GM12865 (cell line): ENCODE measurements at regions not wholly inside any gene's neighbourhood (a gene's known extent, or its start where the extent isn't known, plus 50 kb on each side); places are given as distances from the start of the nearest gene placed in this dataset.
"Not testable (repeated sequence)": the region's sequence is repeated elsewhere in the genome, so short reads cannot be mapped to it uniquely, and the experiment has no call there.

ENCODE experiments used
- DNase-seq: peaks from one replicate; pipeline ENCODE4 v3.0.0; 2010; ENCODE audit warnings: low read depth
- H3K4me3 ChIP-seq: 2 replicates; pipeline ENCODE4 v1.5.1; 2011; ENCODE audit warnings: mild to moderate bottlenecking, low read depth, low read length, control low read depth
- CTCF ChIP-seq: IDR thresholded peaks from 2 replicates; pipeline ENCODE4 v1.5.1; 2011; ENCODE audit warnings: low read length, control low read depth, low read depth, inconsistent platforms; ENCODE audit not compliant: insufficient read depth; ENCODE audit errors: missing control alignments

- no peak overlapping the region for H3K4me3 ChIP-seq
- TF ChIP-seq CTCF: no peak
Measured at GRCh38 chr12:60522684-60523400, 927.0 kb downstream of the SLC16A7 start.

GRCh38 chr12:60529261-60529660, 933.4 kb downstream of the SLC16A7 start:
- no peak overlapping the region for H3K4me3 ChIP-seq
- no peak for TF ChIP-seq CTCF
- DNase-seq: no peak

More at GRCh38 chr12:60522684-60523400, 927.0 kb downstream of the SLC16A7 start:
- DNase-seq: no peak

- H3K4me3 ChIP-seq: no peak overlapping the region
- DNase-seq: no peak
- TF ChIP-seq CTCF: no peak
Measured at GRCh38 chr12:60529723-60530122, 933.9 kb downstream of the SLC16A7 start.

GRCh38 chr12:60535363-60535762, 939.5 kb downstream of the SLC16A7 start:
- DNase-seq: no peak
- H3K4me3 ChIP-seq: no peak overlapping the region
- TF ChIP-seq CTCF: no peak

GRCh38 chr12:60539592-60539991, 943.8 kb downstream of the SLC16A7 start:
- TF ChIP-seq CTCF: no peak
- H3K4me3 ChIP-seq: peak overlapping the region; percentile 30
- peak; percentile 47 for DNase-seq

- DNase-seq: no peak
- TF ChIP-seq CTCF: no peak
Measured at GRCh38 chr12:60568914-60569313, 973.1 kb downstream of the SLC16A7 start.

GRCh38 chr12:60577607-60578006, 981.8 kb downstream of the SLC16A7 start:
- H3K4me3 ChIP-seq: no peak overlapping the region
- TF ChIP-seq CTCF: no peak
- no peak for DNase-seq

More at GRCh38 chr12:60568914-60569313, 973.1 kb downstream of the SLC16A7 start:
- H3K4me3 ChIP-seq: no peak overlapping the region

GRCh38 chr12:60587664-60588063, 991.8 kb downstream of the SLC16A7 start:
- H3K4me3 ChIP-seq, DNase-seq: not testable (repeated sequence)
